ENCODE measurements at regions not wholly inside any gene's neighbourhood (a gene's known extent, or its start where the extent isn't known, plus 50 kb on each side); places are given as distances from the start of the nearest gene placed in this dataset.

DNA sequence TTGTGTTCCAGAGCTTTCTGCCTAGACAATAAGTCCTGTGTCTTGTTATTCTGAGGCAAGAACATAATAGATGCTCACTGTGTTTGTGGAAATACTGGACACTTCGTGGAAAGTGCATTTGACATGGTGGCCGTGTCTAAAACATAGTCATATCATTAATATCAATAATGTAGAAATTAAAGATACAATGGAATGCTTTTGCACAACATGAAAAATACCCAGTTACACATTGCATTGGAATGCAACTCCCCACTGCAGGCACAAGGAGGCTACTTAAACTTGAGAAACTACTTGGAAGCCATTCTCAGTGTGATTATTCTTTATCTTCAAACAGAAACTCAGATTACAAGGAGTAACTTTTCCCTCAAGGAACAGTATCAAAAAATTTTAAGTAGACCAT, 145.3 kb upstream of the ZNF462 start:
- TF ChIP-seq POLR2AphosphoS5 (IDR thresholded peaks at IDR 0.05; ENCODE audit: borderline replicate concordance, low read depth, low read length) (no peak), EZH2 (IDR thresholded peaks at IDR 0.05) (no peak), FOXP2 (optimal IDR thresholded peaks at IDR 0.05; ENCODE audit: control extremely low read depth, extremely low read length, insufficient read depth) (no peak)

Measured in SK-N-MC (cell line).